ENCODE measurements at regions not wholly inside any gene's neighbourhood (a gene's known extent, or its start where the extent isn't known, plus 50 kb on each side); places are given as distances from the start of the nearest gene placed in this dataset.
"Not testable (repeated sequence)": the region's sequence is repeated elsewhere in the genome, so short reads cannot be mapped to it uniquely, and the experiment has no call there.

GRCh38 chr9:750249-750967 lies 91.1 kb upstream of the DMRT1 start:
- H3K4me1 ChIP-seq, result peaks cover 42% of the 10 kb centered on the region
- no peaks in the 10 kb centered on the region for H3K27me3 ChIP-seq (ENCODE audit: insufficient read depth in 3 of 3, low read length in 2 of 3)
- peaks cover 0 to 18% of the 10 kb centered on the region in 2 donors for H3K36me3 ChIP-seq (ENCODE audit: insufficient read depth in 1 of 2, low read depth in 1 of 2)
- peak overlapping the region; percentile 85 for H3K27ac ChIP-seq
- WGBS, 3 donors, result 31 to 60% (median 32%) methylated on average over 7 of the region's 7 CpGs
- H3K4me3 ChIP-seq, result no peak overlapping the region
- intact Hi-C loops (cut with DNase I), result loop anchor here in 1 of 2 donors (5.0 kb wide), 1 partner anchor 53 kb away; no protein-coding TSS in a partner anchor
- TF ChIP-seq CTCF (IDR thresholded peaks at IDR 0.05), result no peak
- no peaks in the 10 kb centered on the region for H3K9me3 ChIP-seq
- DNase-seq, result peak; percentile 21 to 65
- ATAC-seq, result peak; percentile 26 to 74 (median 51)

DNA sequence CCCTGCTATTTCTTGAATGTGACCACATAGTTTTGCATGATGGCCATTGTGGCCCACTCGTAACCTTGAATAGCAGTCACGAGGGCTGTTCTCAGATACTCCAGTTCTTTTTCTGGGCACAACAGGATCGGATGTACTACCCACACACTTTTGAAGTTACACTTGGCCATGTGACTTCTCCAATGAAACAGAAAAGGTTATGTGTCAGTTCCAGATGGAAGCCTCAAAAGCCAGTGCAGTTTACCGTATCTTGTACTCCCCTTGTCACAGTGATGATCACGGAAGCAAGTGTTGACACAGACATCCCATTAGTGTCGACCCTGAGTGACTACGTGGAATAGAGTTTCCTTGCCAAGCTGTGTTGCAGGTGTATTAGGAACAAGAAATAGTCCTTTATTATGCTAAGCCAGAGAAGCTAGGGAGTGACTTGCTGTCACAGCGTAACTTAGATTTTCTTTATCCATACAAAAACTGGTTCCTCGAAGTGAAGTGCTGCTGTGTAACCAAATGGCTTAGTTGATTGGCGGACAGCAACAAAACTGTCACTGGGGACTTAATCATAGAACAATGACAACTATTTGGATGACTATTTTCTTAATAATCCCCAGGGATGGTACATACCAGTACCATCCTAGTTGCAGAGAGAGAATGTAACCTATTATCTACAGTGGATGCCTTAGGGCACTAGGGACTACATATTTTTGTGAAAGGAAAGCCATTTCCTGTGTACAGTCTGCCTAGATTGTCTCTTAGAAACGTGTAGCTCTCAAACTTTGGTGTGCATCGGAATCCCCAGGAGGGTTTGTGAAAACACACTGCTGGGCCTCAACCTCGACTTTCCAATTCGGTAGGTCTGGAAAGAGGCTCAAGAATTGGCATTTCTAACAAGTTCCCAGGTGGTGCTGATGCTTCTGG lies 90.1 kb upstream of the DMRT1 start:
- H3K27ac ChIP-seq, result peak overlapping the region; percentile 85
- ATAC-seq (peak; percentile 48 to 70 (median 61)), DNase-seq (no peak)
- TF ChIP-seq CTCF (IDR thresholded peaks at IDR 0.05), result no peak
- H3K4me3 ChIP-seq, result no peak overlapping the region
- intact Hi-C loops (cut with DNase I), result loop anchor here in 1 of 2 donors (5.0 kb wide), 1 partner anchor 54 kb away; no protein-coding TSS in a partner anchor
- no peaks in the 10 kb centered on the region for H3K9me3 ChIP-seq
- H3K27me3 ChIP-seq (ENCODE audit: insufficient read depth in 3 of 3, low read length in 2 of 3), result no peaks in the 10 kb centered on the region
- 42 to 65% (median 44%) methylated on average over 14 of the region's 14 CpGs for WGBS, 3 donors
- peaks cover 0 to 16% of the 10 kb centered on the region in 2 donors for H3K36me3 ChIP-seq (ENCODE audit: insufficient read depth in 1 of 2, low read depth in 1 of 2)
- H3K4me1 ChIP-seq, result peaks cover 43% of the 10 kb centered on the region

GRCh38 chr9:752201-752600 lies 89.3 kb upstream of the DMRT1 start:
- H3K27ac ChIP-seq, result peak overlapping the region; percentile 85
- ATAC-seq (no peak), DNase-seq (no peak)
- peaks cover 43% of the 10 kb centered on the region for H3K4me1 ChIP-seq
- no peak overlapping the region for H3K4me3 ChIP-seq
- intact Hi-C loops (cut with DNase I), result loop anchor here in 1 of 2 donors (5.0 kb wide), 1 partner anchor 55 kb away; no protein-coding TSS in a partner anchor
- no peaks in the 10 kb centered on the region for H3K9me3 ChIP-seq
- H3K36me3 ChIP-seq (ENCODE audit: insufficient read depth in 1 of 2, low read depth in 1 of 2), result peaks cover 0 to 8% of the 10 kb centered on the region in 2 donors
- H3K27me3 ChIP-seq (ENCODE audit: insufficient read depth in 3 of 3, low read length in 2 of 3), result no peaks in the 10 kb centered on the region
- no peak for TF ChIP-seq CTCF (IDR thresholded peaks at IDR 0.05)
- WGBS, 3 donors, result 81 to 89% (median 88%) methylated on average over 5 of the region's 5 CpGs

- DNase-seq, result no peak
- intact Hi-C loops (cut with DNase I), result loop anchor here in 1 of 2 donors (5.0 kb wide), 1 partner anchor 55 kb away; no protein-coding TSS in a partner anchor
- Histone ChIP-seq H3K27me3 (ENCODE audit: insufficient read depth in 3 of 3, low read length in 2 of 3) (no peaks in the 10 kb centered on the region), H3K4me3 (no peak overlapping the region), H3K9me3 (no peaks in the 10 kb centered on the region), H3K27ac (no peak overlapping the region), H3K4me1 (peaks cover 43% of the 10 kb centered on the region), H3K36me3 (ENCODE audit: insufficient read depth in 1 of 2, low read depth in 1 of 2) (peaks cover 0 to 4% of the 10 kb centered on the region in 2 donors)
- no peak for TF ChIP-seq CTCF (IDR thresholded peaks at IDR 0.05)
- no peak for ATAC-seq
- 84 to 95% (median 91%) methylated on average over 6 of the region's 6 CpGs for WGBS, 3 donors
Observed at GRCh38 chr9:752681-753200, 88.8 kb upstream of the DMRT1 start.

- intact Hi-C loops (cut with DNase I), result loop anchor here in 1 of 2 donors (5.0 kb wide), 1 partner anchor 56 kb away; no protein-coding TSS in a partner anchor
Observed at GRCh38 chr9:753734-754133, 87.8 kb upstream of the DMRT1 start.

More at GRCh38 chr9:753734-754133, 87.8 kb upstream of the DMRT1 start:
- H3K36me3 ChIP-seq (ENCODE audit: insufficient read depth in 1 of 2, low read depth in 1 of 2); H3K27me3 ChIP-seq (ENCODE audit: insufficient read depth in 3 of 3, low read length in 2 of 3); ATAC-seq; H3K27ac ChIP-seq; H3K4me3 ChIP-seq; H3K9me3 ChIP-seq; DNase-seq: not testable (repeated sequence)
- H3K4me1 ChIP-seq, result peaks cover 43% of the 10 kb centered on the region
- 89 to 90% (median 89%) methylated on average over 9 of the region's 9 CpGs for WGBS, 3 donors

Data from psoas muscle (tissue), 7 donors.